ENCODE measurements at regions not wholly inside any gene's neighbourhood (a gene's known extent, or its start where the extent isn't known, plus 50 kb on each side); places are given as distances from the start of the nearest gene placed in this dataset.
"Not testable (repeated sequence)": the region's sequence is repeated elsewhere in the genome, so short reads cannot be mapped to it uniquely, and the experiment has no call there.

GRCh38 chr1:222976453-222976852 is 161.6 kb downstream of the DISP1 start:
- in situ Hi-C loops (cut with HindIII; ENCODE audit: low pct_unique_long_range_greater_than_20kb, low sequenced_read_pairs) = no loop called here
- DNase-seq (ENCODE audit: low read depth) = no peak

- in situ Hi-C loops (cut with HindIII; ENCODE audit: low pct_unique_long_range_greater_than_20kb, low sequenced_read_pairs); DNase-seq (ENCODE audit: low read depth): not testable (repeated sequence)
These were observed 162.5 kb downstream of the DISP1 start for GRCh38 chr1:222977294-222977693.

- DNase-seq (ENCODE audit: low read depth) = no peak
These were observed 163.5 kb downstream of the TLR5 start for GRCh38 chr1:222979561-222979960.

GRCh38 chr1:222987674-222988076 is 155.4 kb downstream of the TLR5 start:
- in situ Hi-C loops (cut with HindIII; ENCODE audit: low pct_unique_long_range_greater_than_20kb, low sequenced_read_pairs) = no loop called here
- DNase-seq (ENCODE audit: low read depth) = no peak

More at GRCh38 chr1:222979561-222979960, 163.5 kb downstream of the TLR5 start:
- in situ Hi-C loops (cut with HindIII; ENCODE audit: low pct_unique_long_range_greater_than_20kb, low sequenced_read_pairs) = no loop called here

DNA sequence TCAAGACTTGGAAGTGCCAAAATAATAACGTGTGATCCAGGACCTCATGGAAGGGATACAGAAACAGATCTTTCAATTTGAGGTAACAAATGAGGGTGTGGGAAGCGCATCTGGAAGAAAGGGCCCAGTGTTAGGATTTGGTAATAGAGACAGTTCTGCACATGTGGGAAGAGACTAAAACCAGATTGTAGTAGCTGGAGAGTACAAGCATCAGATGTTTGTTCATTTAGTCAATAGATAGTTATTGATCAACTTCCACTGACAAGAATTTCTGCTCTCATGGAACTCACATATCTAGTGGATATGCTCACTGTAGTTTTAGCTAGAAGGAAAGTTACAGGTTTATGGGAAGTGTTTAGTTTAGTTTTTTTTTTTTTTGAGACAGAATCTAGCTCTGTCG is 153.6 kb downstream of the TLR5 start:
- no peak for DNase-seq (ENCODE audit: low read depth)
- in situ Hi-C loops (cut with HindIII; ENCODE audit: low pct_unique_long_range_greater_than_20kb, low sequenced_read_pairs) = no loop called here

- DNase-seq (ENCODE audit: low read depth) = no peak
- in situ Hi-C loops (cut with HindIII; ENCODE audit: low pct_unique_long_range_greater_than_20kb, low sequenced_read_pairs) = no loop called here
These were observed 151.9 kb downstream of the TLR5 start for GRCh38 chr1:222991177-222991576.

GRCh38 chr1:222991908-222992307 is 151.1 kb downstream of the TLR5 start:
- in situ Hi-C loops (cut with HindIII; ENCODE audit: low pct_unique_long_range_greater_than_20kb, low sequenced_read_pairs) = no loop called here
- no peak for DNase-seq (ENCODE audit: low read depth)

GRCh38 chr1:222994511-222995235 is 148.4 kb downstream of the TLR5 start:
- in situ Hi-C loops (cut with HindIII; ENCODE audit: low pct_unique_long_range_greater_than_20kb, low sequenced_read_pairs) = no loop called here
- peak; percentile 29 for DNase-seq (ENCODE audit: low read depth)

GRCh38 chr1:222995236-222995580 is 147.8 kb downstream of the TLR5 start:
- DNase-seq (ENCODE audit: low read depth) = no peak
- in situ Hi-C loops (cut with HindIII; ENCODE audit: low pct_unique_long_range_greater_than_20kb, low sequenced_read_pairs) = no loop called here

DNA sequence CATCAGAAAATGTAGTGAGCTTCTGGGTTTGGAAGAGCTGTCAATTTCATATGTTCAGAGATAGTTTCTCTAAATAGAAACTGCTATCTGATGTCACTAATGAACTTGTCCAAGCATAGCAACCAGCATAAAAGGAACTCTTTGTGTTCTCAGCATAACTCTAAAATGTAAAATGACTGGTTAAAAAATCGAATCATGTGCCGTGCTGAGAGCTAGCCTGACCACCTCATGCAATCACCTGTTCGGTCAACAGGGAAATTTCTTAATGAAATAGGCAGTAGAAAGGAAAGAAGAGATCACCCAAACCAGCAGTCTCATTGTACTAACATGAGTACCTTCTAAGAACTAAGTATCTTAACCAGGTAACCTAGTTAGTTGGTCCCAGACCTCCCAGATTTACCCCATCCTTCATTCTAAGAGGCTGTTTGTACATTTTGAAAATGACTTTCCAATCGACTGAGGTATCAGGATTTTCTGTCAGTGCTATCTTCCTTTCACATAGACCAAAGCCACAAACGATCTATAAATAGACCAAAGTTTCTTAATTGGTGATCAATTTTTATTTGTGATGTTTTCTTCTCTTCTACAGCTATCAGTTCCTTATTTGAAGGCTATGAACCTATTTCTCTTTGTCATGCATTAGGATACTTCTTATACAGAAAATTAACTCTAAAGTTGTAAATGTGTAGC is 147.3 kb downstream of the TLR5 start:
- peak; percentile 34 for DNase-seq (ENCODE audit: low read depth)
- in situ Hi-C loops (cut with HindIII; ENCODE audit: low pct_unique_long_range_greater_than_20kb, low sequenced_read_pairs) = no loop called here

DNA sequence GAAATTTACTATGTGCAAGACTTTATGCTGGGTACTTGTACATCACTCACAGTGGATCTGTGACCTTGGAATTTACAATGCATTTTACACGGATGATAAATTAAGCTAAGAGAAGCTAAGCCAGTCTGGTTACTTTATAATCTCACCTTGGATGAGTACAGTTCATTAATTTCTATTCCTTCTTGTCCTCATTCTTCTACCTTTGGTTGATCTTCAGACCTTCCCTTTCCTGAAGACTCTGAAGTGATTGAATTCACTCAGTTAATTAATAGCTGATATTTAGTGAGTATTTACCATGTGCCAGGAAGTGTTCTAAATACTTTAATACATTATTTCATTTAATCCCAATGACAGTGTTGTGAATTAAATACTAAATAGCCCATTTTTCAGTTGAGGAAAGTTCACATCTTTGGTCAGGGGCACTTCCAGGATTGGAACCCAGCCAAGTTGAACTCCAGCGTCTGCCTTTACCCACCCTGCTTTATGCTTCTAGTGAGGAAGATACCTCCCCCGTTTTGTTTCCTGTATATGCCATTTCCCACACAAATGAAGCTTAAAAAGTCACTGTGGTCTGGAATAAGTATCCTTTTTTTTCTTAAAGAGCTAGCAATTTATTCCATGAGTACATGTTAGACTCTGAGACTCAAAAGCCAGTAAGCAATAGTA is 146.6 kb downstream of the TLR5 start:
- in situ Hi-C loops (cut with HindIII; ENCODE audit: low pct_unique_long_range_greater_than_20kb, low sequenced_read_pairs) = no loop called here
- peak; percentile 28 for DNase-seq (ENCODE audit: low read depth)

DNA sequence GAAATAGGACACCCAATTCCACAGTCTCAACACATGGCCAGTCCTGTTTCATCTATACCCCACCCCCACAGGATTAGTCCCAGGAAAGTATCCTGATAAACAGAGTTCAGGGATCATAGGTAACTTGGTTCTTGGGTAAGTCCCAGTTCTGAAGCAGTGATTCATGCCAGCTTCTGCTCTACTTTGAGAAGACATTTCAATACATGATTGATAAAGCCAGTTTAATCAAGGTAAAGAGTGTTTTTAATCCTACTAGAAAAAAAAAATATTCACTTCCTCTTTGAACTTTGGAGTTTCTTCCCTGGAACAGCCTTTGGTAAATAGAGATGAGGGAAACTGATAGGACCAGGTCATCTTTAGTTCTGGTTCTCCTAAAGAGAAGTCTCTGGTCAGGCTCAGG is 142.4 kb downstream of the TLR5 start:
- in situ Hi-C loops (cut with HindIII; ENCODE audit: low pct_unique_long_range_greater_than_20kb, low sequenced_read_pairs) = no loop called here
- no peak for DNase-seq (ENCODE audit: low read depth)

GRCh38 chr1:223001653-223002634 is 141.1 kb downstream of the TLR5 start:
- no peak for DNase-seq (ENCODE audit: low read depth)
- in situ Hi-C loops (cut with HindIII; ENCODE audit: low pct_unique_long_range_greater_than_20kb, low sequenced_read_pairs) = no loop called here

DNA sequence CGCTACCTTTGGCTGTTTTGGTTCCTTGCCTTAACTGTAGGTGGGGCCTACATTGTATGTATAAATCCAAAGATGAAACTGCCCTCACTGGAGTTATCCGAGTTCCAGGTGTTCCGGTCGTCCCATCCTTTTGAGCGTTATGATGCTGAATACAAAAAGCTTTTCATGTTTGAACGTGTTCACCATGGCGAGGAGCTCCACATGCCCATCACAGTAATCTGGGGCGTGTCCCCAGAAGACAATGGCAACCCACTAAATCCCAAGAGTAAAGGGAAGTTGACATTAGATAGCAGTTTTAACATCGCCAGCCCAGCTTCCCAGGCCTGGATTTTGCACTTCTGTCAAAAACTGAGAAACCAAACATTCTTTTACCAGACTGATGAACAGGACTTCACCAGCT is 139.5 kb downstream of the TLR5 start:
- DNase-seq (ENCODE audit: low read depth) = no peak
- in situ Hi-C loops (cut with HindIII; ENCODE audit: low pct_unique_long_range_greater_than_20kb, low sequenced_read_pairs) = no loop called here

GRCh38 chr1:223006371-223006770 is 136.7 kb downstream of the TLR5 start:
- no peak for DNase-seq (ENCODE audit: low read depth)
- in situ Hi-C loops (cut with HindIII; ENCODE audit: low pct_unique_long_range_greater_than_20kb, low sequenced_read_pairs) = no loop called here

GRCh38 chr1:223006917-223007648 is 136.0 kb downstream of the TLR5 start:
- DNase-seq (ENCODE audit: low read depth) = peak; percentile 56
- in situ Hi-C loops (cut with HindIII; ENCODE audit: low pct_unique_long_range_greater_than_20kb, low sequenced_read_pairs) = no loop called here

GRCh38 chr1:223007935-223008334 is 135.1 kb downstream of the TLR5 start:
- no peak for DNase-seq (ENCODE audit: low read depth)
- in situ Hi-C loops (cut with HindIII; ENCODE audit: low pct_unique_long_range_greater_than_20kb, low sequenced_read_pairs) = no loop called here

- in situ Hi-C loops (cut with HindIII; ENCODE audit: low pct_unique_long_range_greater_than_20kb, low sequenced_read_pairs) = no loop called here
- no peak for DNase-seq (ENCODE audit: low read depth)
These were observed 134.2 kb downstream of the TLR5 start for GRCh38 chr1:223008808-223009207.

Measured in Caki2 (cell line).